Kidney glomerular epithelial cell (primary cell): ENCODE measurements at regions not wholly inside any gene's neighbourhood (a gene's known extent, or its start where the extent isn't known, plus 50 kb on each side); places are given as distances from the start of the nearest gene placed in this dataset.
"Not testable (repeated sequence)": the region's sequence is repeated elsewhere in the genome, so short reads cannot be mapped to it uniquely, and the experiment has no call there.

ENCODE experiments used
- DNase-seq: peaks from one replicate; lab custom pipeline; 2025; lab: John Stamatoyannopoulos, UW

- DNase-seq, result no peak
Measured at GRCh38 chr6:1445650-1446330, 56.4 kb downstream of the FOXF2 start.

- no peak for DNase-seq
Measured at GRCh38 chr6:1449896-1450295, 60.5 kb downstream of the FOXF2 start.

DNA sequence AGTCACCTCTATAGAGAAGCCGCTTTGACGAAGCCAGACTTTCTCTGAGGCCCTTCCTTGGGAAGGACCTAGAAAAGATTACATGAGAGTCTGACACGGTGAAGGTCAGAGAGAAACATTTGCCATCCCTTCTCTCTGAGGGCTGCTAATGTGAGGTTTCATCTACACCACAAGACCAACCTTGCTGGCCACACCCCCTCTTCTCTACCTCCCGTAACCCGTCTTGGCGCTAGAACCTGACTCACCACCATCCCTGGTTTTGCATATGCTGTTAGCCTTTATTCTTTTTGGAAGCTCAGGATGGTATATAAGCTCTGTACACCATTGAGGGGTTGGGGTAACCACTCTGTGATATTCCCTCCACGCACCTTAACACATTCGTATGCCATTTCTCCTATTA, 63.6 kb downstream of the FOXF2 start:
- no peak for DNase-seq

DNA sequence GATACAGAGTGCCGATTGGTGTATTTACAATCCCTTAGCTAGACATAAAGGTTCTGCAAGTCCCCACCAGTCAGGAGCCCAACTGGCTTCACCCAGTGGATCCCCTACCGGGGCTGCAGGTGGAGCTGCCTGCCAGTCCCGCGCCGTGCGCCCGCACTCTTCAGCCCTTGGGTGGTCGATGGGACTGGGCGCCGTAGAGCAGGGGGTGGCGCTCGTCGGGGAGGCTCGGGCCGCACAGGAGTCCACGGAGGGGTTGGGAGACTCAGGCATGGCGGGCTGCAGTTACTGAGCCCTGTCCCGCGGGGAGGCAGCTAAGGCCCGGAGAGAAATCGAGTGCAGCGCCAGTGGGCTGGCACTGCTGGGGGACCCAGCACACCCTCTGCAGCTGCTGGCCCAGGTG, 67.4 kb downstream of the FOXF2 start:
- DNase-seq, result not testable (repeated sequence)

GRCh38 chr6:1461207-1461606, 71.8 kb downstream of the FOXF2 start:
- no peak for DNase-seq

DNA sequence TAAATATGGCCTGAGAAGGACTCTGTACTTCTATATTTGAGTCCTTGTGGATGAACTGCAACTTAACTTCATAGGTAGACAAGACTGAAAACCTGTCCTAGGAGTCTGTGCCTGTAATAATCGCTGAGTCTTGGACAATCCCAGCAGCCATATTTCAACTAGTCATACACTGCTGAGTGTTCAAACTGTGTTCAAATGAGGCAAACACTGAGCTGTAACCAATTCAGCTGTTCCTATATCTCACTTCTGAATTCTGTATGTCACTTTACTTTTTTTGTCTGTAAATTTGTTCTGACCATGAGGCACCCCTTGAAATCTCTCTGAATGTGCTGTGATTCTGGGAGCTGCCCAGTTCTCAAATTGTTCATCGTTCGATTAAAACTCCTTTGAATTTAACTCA, 72.4 kb downstream of the FOXF2 start:
- no peak for DNase-seq

- no peak for DNase-seq
Measured at GRCh38 chr6:1463275-1463674, 73.9 kb downstream of the FOXF2 start.

- no peak for DNase-seq
Measured at GRCh38 chr6:1463751-1464426, 74.5 kb downstream of the FOXF2 start.

DNA sequence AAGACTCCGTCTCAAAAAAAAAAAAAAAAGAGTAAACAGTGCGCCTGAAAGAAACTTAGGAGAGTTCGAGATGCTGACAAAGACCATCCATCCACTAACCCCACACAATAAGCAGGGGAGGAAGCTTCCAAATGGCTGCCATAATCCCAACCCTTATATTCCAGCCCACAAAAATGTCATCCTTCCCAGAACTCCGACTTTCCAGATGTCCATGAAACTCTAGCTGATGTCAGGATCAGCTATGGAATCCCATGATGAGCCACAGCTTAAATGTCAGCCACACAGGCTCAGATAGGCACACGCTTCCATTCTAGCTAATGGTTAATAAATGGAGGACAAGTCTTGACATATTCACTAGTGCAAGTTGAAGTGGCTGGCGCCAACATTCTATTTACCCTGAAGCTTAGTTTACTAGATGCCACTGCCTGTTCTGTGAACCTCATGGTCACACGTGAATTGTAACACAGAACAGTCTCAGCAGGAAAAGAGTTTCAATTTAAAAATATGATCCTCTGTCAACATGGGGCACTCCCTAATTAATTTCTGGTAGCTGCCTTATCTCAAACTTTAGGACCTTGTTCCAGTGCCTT, 75.5 kb downstream of the FOXF2 start:
- no peak for DNase-seq

DNA sequence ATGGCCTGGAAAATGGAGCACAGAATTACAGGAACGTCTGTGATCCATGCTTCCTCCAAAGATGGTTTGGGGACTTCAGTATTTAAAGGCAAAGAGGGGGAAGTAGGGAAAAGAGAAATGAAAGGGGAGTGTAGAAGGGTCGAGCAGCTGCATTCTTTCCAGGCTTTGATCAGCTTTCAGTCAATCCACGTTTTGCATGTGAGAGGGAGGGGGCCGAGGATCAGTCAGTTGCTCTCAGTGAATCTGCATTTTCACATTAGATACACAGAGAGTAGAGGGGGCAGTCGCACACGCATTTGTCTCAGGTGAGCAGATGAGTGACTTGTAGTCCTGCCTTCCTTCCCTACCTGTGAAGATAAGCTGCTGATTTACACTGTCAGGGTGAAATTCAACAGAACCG, 78.8 kb downstream of the FOXF2 start:
- DNase-seq, result no peak

- no peak for DNase-seq
Measured at GRCh38 chr6:1470040-1470439, 80.7 kb downstream of the FOXF2 start.

- no peak for DNase-seq
Measured at GRCh38 chr6:1472643-1473042, 83.3 kb downstream of the FOXF2 start.

- no peak for DNase-seq
Measured at GRCh38 chr6:1473166-1473565, 83.8 kb downstream of the FOXF2 start.

GRCh38 chr6:1473598-1473997, 84.2 kb downstream of the FOXF2 start:
- DNase-seq, result no peak

GRCh38 chr6:1474205-1474604, 84.8 kb downstream of the FOXF2 start:
- no peak for DNase-seq

DNA sequence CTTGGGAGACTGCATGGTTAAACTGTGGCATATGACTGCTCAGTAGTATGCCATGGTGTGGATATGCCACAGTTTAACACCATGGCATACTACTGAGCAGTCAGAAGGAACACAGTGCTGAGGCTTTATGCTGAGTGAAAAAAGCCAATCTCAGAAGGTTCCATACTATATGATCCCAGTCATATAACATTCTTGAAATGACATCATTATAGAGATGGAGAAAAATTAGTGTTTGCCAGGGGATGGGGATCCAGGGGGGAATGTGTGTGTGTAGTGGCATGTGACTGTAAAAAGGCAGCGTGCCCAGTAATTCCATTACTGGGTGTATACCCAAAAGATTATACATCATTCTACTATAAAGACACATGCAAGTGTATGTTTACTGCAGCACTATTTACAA, 85.8 kb downstream of the FOXF2 start:
- DNase-seq, result no peak

DNA sequence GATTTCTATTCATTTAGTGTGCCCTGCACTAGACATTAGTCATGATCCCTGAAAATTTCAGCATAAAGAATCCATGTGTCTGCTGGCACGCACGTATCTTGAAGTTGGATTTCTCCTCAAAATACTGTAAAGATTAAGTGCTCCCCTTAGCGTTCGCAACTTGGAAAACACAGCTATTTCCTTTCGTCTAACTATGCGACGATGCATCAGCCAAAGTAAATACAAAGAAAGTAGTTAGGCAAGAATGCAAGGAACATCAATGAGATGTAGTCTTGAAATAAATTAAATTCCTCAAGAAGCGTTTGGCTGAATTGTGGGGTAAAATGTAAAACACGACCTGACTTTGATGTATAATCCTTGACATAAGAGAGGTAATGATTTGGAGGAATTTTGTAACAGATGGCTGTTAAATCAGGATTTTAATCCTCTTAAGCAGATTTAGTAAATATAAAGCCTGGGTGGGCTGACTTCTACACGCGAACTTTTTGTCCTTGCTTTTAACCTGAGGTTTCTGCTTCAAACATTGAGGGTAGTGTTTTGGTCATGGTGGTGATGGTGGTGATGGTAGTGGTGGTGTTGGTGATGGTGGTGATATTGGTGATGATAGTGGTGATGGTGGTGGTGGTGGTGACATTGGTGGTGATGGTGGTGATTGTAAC, 88.2 kb downstream of the FOXF2 start:
- no peak for DNase-seq

- not testable (repeated sequence) for DNase-seq
Measured at GRCh38 chr6:1478163-1478826, 88.9 kb downstream of the FOXF2 start.

DNA sequence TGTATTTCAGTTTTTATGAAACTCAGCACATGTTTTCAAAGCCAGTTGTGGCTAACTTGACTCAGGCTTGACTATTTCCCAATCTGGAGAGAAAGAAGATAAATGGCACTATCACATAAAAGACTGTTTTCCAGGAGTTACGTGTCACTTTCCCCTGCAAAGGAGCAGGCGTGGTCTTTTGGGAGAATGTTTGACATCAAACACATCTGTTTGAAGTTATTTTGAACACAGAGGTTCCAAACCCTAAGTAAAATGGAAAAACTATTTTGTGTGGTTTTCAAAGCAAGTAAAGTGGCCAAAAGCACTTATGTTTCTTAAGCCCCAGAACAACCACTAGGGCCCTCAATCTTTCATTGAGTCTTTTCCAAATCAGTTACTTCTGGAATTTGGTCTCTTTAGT, 89.7 kb downstream of the FOXF2 start:
- no peak for DNase-seq

DNA sequence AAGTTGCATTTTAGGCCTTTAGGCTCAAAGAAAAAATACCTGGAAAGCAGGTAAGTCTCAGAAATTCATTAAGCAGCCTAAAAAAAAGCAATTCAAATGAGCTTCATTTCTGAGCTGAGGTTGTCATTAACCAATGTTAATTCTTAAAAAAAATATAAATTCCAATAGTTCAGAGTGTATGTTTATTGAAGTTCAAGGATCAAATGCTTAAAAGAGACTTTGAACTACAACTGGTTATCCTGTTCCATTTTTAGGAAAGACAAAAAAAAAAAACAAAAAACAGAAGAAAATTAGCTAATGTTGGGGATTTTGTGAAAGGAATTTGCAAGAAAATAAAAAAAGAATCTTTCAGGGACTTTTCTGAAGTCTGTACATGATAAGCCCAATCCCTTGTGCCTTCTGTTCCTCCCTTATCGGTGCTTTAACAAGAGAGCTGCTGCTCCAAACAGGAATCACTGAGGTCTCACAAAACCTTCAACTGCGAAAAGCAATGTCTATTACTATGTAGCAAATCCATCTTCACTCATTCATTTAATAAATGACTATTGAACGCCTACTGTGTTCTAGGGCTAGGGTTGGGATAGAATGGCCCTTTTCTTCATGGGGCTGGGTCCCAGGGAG, 90.3 kb downstream of the FOXF2 start:
- DNase-seq, result no peak

DNA sequence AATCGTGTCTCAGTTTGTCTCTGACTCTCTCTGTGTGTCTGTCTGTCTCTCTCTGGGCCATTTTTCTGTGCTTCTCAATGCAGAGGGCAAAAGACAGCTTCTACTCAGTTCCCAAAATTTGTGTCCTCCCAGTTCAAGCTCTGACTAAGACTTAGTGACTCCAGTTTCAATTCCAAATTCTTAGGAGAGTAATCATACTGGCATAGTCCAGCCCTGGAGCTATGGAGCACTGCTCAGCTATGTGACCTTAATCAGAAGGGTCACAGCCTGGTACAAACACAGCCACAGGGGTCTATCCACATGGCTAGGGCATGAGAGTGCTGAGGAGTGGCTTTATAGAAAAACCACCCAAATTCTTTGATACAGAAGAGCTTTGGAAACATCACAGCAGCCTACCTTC, 91.9 kb downstream of the FOXF2 start:
- peak; percentile 80 for DNase-seq
